ENCODE measurements at regions not wholly inside any gene's neighbourhood (a gene's known extent, or its start where the extent isn't known, plus 50 kb on each side); places are given as distances from the start of the nearest gene placed in this dataset.

GRCh38 chr3:65101450-65101849 is 413.6 kb upstream of the ADAMTS9 start:
- no peaks in the 10 kb centered on the region for H3K27me3 ChIP-seq (ENCODE audit: insufficient read depth, poor library complexity, severe bottlenecking)
- DNase-seq (ENCODE audit: low read depth in 1 of 2, low spot score in 1 of 2) = no peak
- no peak overlapping the region for H3K4me3 ChIP-seq (replicated peaks; ENCODE audit: insufficient read depth, low read length)
- no peak overlapping the region for H3K27ac ChIP-seq (replicated peaks)
- TF ChIP-seq SPI1 (IDR thresholded peaks at IDR 0.05; ENCODE audit: borderline replicate concordance, low read depth) (no peak), REST (IDR thresholded peaks at IDR 0.05; ENCODE audit: insufficient replicate concordance, low read depth) (no peak), POLR2AphosphoS5 (IDR thresholded peaks at IDR 0.05; ENCODE audit: low read depth) (no peak), CTCF (IDR thresholded peaks at IDR 0.05; ENCODE audit: insufficient read depth, low read length) (no peak), GABPA (IDR thresholded peaks at IDR 0.05; ENCODE audit: low read depth) (no peak)

- Histone ChIP-seq H3K4me3 (replicated peaks; ENCODE audit: insufficient read depth, low read length) (no peak overlapping the region), H3K27me3 (ENCODE audit: insufficient read depth, poor library complexity, severe bottlenecking) (no peaks in the 10 kb centered on the region), H3K27ac (replicated peaks) (no peak overlapping the region)
- no peak for TF ChIP-seq SPI1 (IDR thresholded peaks at IDR 0.05; ENCODE audit: borderline replicate concordance, low read depth)
- TF ChIP-seq POLR2AphosphoS5 (IDR thresholded peaks at IDR 0.05; ENCODE audit: low read depth) = no peak
- TF ChIP-seq GABPA (IDR thresholded peaks at IDR 0.05; ENCODE audit: low read depth) = no peak
- no peak for TF ChIP-seq CTCF (IDR thresholded peaks at IDR 0.05; ENCODE audit: insufficient read depth, low read length)
- no peak for TF ChIP-seq REST (IDR thresholded peaks at IDR 0.05; ENCODE audit: insufficient replicate concordance, low read depth)
- DNase-seq (ENCODE audit: low read depth in 1 of 2, low spot score in 1 of 2) = no peak
Measured at GRCh38 chr3:65098400-65098799, 410.6 kb upstream of the ADAMTS9 start.

- no peaks in the 10 kb centered on the region for H3K27me3 ChIP-seq (ENCODE audit: insufficient read depth, poor library complexity, severe bottlenecking)
- DNase-seq (ENCODE audit: low read depth in 1 of 2, low spot score in 1 of 2) = no peak
- H3K4me3 ChIP-seq (replicated peaks; ENCODE audit: insufficient read depth, low read length) = no peak overlapping the region
- no peak overlapping the region for H3K27ac ChIP-seq (replicated peaks)
- no peak for TF ChIP-seq SPI1 (IDR thresholded peaks at IDR 0.05; ENCODE audit: borderline replicate concordance, low read depth)
- no peak for TF ChIP-seq CTCF (IDR thresholded peaks at IDR 0.05; ENCODE audit: insufficient read depth, low read length)
- no peak for TF ChIP-seq GABPA (IDR thresholded peaks at IDR 0.05; ENCODE audit: low read depth)
- TF ChIP-seq POLR2AphosphoS5 (IDR thresholded peaks at IDR 0.05; ENCODE audit: low read depth) = no peak
- no peak for TF ChIP-seq REST (IDR thresholded peaks at IDR 0.05; ENCODE audit: insufficient replicate concordance, low read depth)
Measured at GRCh38 chr3:65096110-65096745, 408.4 kb upstream of the ADAMTS9 start.

All from HL-60 (cell line).